Keratinocyte (primary cell): ENCODE measurements at regions not wholly inside any gene's neighbourhood (a gene's known extent, or its start where the extent isn't known, plus 50 kb on each side); places are given as distances from the start of the nearest gene placed in this dataset.
A peak's percentile ranks its signal among the peaks of the same experiment; 100 is the strongest.

Experiments
- DNase-seq: peaks from one replicate; pipeline ENCODE4 v3.0.0-alpha.2; 2011; ENCODE audit warnings: low read depth, missing footprints, low spot score
- FAIRE-seq: peaks from 2 replicates; lab custom pipeline; 2011; peaks lifted over from hg19 to GRCh38; lab: Jason Lieb, UNC
- H2AFZ ChIP-seq: 2 replicates; pipeline ENCODE4 v1.6.0; 2012; ENCODE audit warnings: low read length, control low read depth, inconsistent platforms; ENCODE audit not compliant: control insufficient read depth
- H3K27ac ChIP-seq: 2 replicates; pipeline ENCODE4 v1.5.1; 2011; ENCODE audit warnings: low read length; ENCODE audit not compliant: control insufficient read depth, insufficient read depth
- H3K27me3 ChIP-seq: 3 replicates; pipeline ENCODE4 v1.6.0; 2011; ENCODE audit warnings: low read length; ENCODE audit not compliant: control insufficient read depth, insufficient read depth; ENCODE audit errors: extremely low read depth
- H3K36me3 ChIP-seq, 2 experiments: 2 replicates in 1 of 2; 3 replicates in 1 of 2; pipeline ENCODE4 v1.5.1; 2011; ENCODE audit warnings: low read length in 2 of 2, mild to moderate bottlenecking in 1 of 2; ENCODE audit not compliant: control insufficient read depth in 2 of 2, insufficient read depth in 2 of 2; ENCODE audit errors: extremely low read depth in 1 of 2
- H3K4me1 ChIP-seq: 3 replicates; pipeline ENCODE4 v1.5.1; 2011; ENCODE audit warnings: low read length; ENCODE audit not compliant: control insufficient read depth, insufficient read depth; ENCODE audit errors: extremely low read depth
- H3K4me2 ChIP-seq: 3 replicates; pipeline ENCODE4 v1.6.0; 2011; ENCODE audit warnings: low read depth, low read length; ENCODE audit not compliant: control insufficient read depth, insufficient read depth; ENCODE audit errors: extremely low read depth
- H3K4me3 ChIP-seq, 3 experiments: fragments of 200-600 bp in 1 of 3; sonication (generic) in 1 of 3; 2 replicates in 2 of 3; 3 replicates in 1 of 3; pipeline ENCODE4 v1.5.1; 2011 to 2016; ENCODE audit warnings: low read length in 3 of 3, mild to moderate bottlenecking in 3 of 3, control low read depth in 2 of 3, inconsistent platforms in 1 of 3, low read depth in 1 of 3, mixed read lengths in 1 of 3, mixed run types in 1 of 3, moderate library complexity in 1 of 3; ENCODE audit not compliant: control insufficient read depth in 2 of 3, insufficient read depth in 2 of 3; ENCODE audit errors: extremely low read depth in 1 of 3
- H3K79me2 ChIP-seq: 2 replicates; pipeline ENCODE4 v1.6.0; 2012; ENCODE audit warnings: low read length; ENCODE audit not compliant: control insufficient read depth, insufficient read depth
- H3K9ac ChIP-seq: 3 replicates; pipeline ENCODE4 v1.6.0; 2011; ENCODE audit warnings: low read length; ENCODE audit not compliant: control insufficient read depth, insufficient read depth; ENCODE audit errors: extremely low read depth
- H3K9me1 ChIP-seq: 3 replicates; pipeline ENCODE4 v1.6.0; 2011; ENCODE audit warnings: low read length; ENCODE audit not compliant: control insufficient read depth, insufficient read depth; ENCODE audit errors: extremely low read depth
- H3K9me3 ChIP-seq: 2 replicates; pipeline ENCODE4 v1.5.1; 2012; ENCODE audit warnings: low read depth, low read length; ENCODE audit not compliant: control insufficient read depth
- H4K20me1 ChIP-seq: 3 replicates; pipeline ENCODE4 v1.6.0; 2011; ENCODE audit warnings: low read length; ENCODE audit not compliant: control insufficient read depth, insufficient read depth; ENCODE audit errors: extremely low read depth
- CTCF ChIP-seq, 3 experiments: IDR thresholded peaks in 1 of 3; conservative IDR thresholded peaks in 1 of 3; optimal IDR thresholded peaks in 1 of 3; 2 replicates in 2 of 3; 3 replicates in 1 of 3; pipeline versions ENCODE3 to v1.5.1; 2011; ENCODE audit warnings: low read length in 3 of 3, mild to moderate bottlenecking in 3 of 3, moderate library complexity in 2 of 3, control low read depth in 1 of 3, inconsistent platforms in 1 of 3; ENCODE audit not compliant: insufficient read depth in 2 of 3; ENCODE audit errors: extremely low read depth in 1 of 3
- EZH2 ChIP-seq: IDR thresholded peaks from one replicate; pipeline ENCODE4 v1.6.1; 2012; ENCODE audit warnings: inconsistent platforms, mild to moderate bottlenecking, low read length, moderate library complexity
- dilution Hi-C: fragments of 300-500 bp; cut with MboI; formaldehyde crosslinking; loops from one replicate; pipeline ENCODE4 v1.7.0; 2020; ENCODE audit warnings: low sequenced_read_pairs; ENCODE audit not compliant: extremely low pct_ligation_motif_present

GRCh38 chr4:104983615-104984179 is 163.0 kb upstream of the TET2 start:
- Histone ChIP-seq H3K36me3 (no peaks in the 10 kb centered on the region), H3K79me2 (no peaks in the 10 kb centered on the region), H3K27ac (no peak overlapping the region), H3K4me2 (no peak overlapping the region), H3K27me3 (no peaks in the 10 kb centered on the region), H4K20me1 (no peaks in the 10 kb centered on the region), H3K4me3 (no peak overlapping the region), H2AFZ (peak overlapping the region; percentile 21), H3K9me1 (no peaks in the 10 kb centered on the region), H3K4me1 (peaks cover 10% of the 10 kb centered on the region), H3K9ac (no peak overlapping the region), H3K9me3 (peaks cover 5% of the 10 kb centered on the region)
- dilution Hi-C loops = no loop called here
- TF ChIP-seq EZH2 (no peak), CTCF (optimal IDR thresholded peaks at IDR 0.05 in 1 of 3, IDR thresholded peaks at IDR 0.05 in 1 of 3, conservative IDR thresholded peaks at IDR 0.05 in 1 of 3; ENCODE audit: extremely low read depth in 1 of 3, insufficient read depth in 2 of 3, low read length in 3 of 3) (no peak)
- FAIRE-seq = peak; percentile 93
- no peak for DNase-seq

DNA sequence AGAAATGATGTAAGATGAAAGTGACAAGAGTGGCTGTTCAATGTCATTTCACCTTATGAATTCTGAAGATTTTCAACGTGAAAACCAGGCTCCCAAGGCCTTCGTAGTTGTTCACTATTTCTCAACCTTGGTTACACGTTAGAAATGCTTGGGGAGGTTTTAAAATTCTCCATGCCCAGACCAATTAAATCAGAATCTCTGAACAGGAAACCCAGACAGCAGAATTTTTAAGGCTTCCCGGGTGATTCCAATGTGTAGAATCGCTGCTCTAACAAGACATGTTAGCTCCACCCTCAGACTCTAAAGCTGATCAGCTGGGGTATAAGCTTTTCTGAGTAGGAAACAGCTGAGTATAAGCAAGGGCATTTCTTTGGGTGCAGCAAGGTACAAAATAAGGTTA is 160.4 kb upstream of the TET2 start:
- Histone ChIP-seq H4K20me1 (no peaks in the 10 kb centered on the region), H3K9me3 (peaks cover 5% of the 10 kb centered on the region), H3K4me3 (no peak overlapping the region), H3K4me1 (peaks cover 2% of the 10 kb centered on the region), H3K4me2 (no peak overlapping the region), H3K9me1 (no peaks in the 10 kb centered on the region), H2AFZ (no peak overlapping the region), H3K36me3 (no peaks in the 10 kb centered on the region), H3K27ac (no peak overlapping the region), H3K9ac (no peak overlapping the region), H3K79me2 (no peaks in the 10 kb centered on the region), H3K27me3 (no peaks in the 10 kb centered on the region)
- FAIRE-seq (no peak), DNase-seq (no peak)
- TF ChIP-seq CTCF (optimal IDR thresholded peaks at IDR 0.05 in 1 of 3, IDR thresholded peaks at IDR 0.05 in 1 of 3, conservative IDR thresholded peaks at IDR 0.05 in 1 of 3; ENCODE audit: extremely low read depth in 1 of 3, insufficient read depth in 2 of 3, low read length in 3 of 3) (no peak), EZH2 (no peak)
- dilution Hi-C loops = no loop called here
